A549 (cell line): ENCODE measurements at regions not wholly inside any gene's neighbourhood (a gene's known extent, or its start where the extent isn't known, plus 50 kb on each side); places are given as distances from the start of the nearest gene placed in this dataset.

Experiments used
- CHD2 ChIP-seq: fragments of 150-350 bp; IDR thresholded peaks from 2 replicates; pipeline ENCODE4 v1.6.1; 2014; ENCODE audit warnings: low read length; ENCODE audit not compliant: partially characterized antibody
- CHD4 ChIP-seq: fragments of 200-600 bp; sonication (generic); IDR thresholded peaks from 2 replicates; pipeline ENCODE4 v1.6.1; 2016; ENCODE audit warnings: antibody characterized with exemption, mild to moderate bottlenecking, borderline replicate concordance
- POLR2A ChIP-seq: IDR thresholded peaks from 2 replicates; pipeline ENCODE4 v1.6.1; 2012; ENCODE audit warnings: mild to moderate bottlenecking, low read length
- TF ChIP-seq, protein P1 (sequence below): fragments of >200 bp; sonication (Bioruptor Twin); formaldehyde crosslinking; IDR thresholded peaks from 3 replicates; pipeline ENCODE4 v1.5.1; 2016

DNA sequence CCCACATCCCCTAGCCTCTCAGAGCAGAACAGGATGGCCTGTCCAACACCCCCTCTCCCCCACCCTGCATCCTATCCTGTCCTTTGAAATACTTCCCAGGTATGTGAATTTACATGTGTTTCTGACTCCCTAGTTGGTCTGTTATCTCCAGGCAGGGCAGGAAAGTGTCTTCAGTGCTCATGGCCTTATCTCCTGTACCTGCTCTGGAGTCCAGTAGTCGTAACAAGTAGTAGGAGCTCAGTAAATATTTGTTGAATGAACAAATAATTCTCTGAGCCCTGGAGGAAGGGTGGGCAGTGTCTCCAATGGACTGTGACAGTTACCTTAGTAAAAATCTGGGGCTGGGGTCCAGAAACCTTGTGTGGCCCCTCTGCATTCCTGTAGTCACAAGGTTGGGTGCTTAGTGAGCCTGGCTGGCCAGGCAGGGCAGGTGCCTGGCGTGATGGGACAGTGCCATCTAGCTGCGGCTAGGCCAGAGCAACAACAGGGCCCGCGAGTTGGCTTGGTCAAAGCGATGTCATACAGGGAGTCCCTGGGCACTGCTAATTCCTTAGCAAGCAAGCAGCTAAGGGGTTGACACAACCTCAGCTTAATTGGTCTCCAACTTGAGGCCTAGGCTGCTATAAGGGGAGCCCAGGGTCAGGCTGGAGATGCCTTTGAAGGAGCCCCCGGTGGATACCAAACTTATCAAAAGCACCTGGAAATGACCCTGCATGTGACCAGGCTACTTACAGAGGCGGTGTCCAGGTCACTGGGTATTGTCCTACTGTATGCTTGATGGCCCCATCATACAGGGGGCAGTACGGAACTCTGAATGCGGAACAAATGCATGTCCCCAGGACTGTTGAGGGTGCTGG, 89.0 kb upstream of the PPM1J start:
- TF ChIP-seq, protein P1, sequence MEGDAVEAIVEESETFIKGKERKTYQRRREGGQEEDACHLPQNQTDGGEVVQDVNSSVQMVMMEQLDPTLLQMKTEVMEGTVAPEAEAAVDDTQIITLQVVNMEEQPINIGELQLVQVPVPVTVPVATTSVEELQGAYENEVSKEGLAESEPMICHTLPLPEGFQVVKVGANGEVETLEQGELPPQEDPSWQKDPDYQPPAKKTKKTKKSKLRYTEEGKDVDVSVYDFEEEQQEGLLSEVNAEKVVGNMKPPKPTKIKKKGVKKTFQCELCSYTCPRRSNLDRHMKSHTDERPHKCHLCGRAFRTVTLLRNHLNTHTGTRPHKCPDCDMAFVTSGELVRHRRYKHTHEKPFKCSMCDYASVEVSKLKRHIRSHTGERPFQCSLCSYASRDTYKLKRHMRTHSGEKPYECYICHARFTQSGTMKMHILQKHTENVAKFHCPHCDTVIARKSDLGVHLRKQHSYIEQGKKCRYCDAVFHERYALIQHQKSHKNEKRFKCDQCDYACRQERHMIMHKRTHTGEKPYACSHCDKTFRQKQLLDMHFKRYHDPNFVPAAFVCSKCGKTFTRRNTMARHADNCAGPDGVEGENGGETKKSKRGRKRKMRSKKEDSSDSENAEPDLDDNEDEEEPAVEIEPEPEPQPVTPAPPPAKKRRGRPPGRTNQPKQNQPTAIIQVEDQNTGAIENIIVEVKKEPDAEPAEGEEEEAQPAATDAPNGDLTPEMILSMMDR: peak; percentile 78
- TF ChIP-seq POLR2A: no peak
- no peak for TF ChIP-seq CHD2
- TF ChIP-seq CHD4: no peak
